SIG-M5 (cell line): ENCODE measurements at regions not wholly inside any gene's neighbourhood (a gene's known extent, or its start where the extent isn't known, plus 50 kb on each side); places are given as distances from the start of the nearest gene placed in this dataset.

ENCODE experiments used
- DNase-seq: peaks from one replicate; lab custom pipeline; 2025; lab: John Stamatoyannopoulos, UW

DNA sequence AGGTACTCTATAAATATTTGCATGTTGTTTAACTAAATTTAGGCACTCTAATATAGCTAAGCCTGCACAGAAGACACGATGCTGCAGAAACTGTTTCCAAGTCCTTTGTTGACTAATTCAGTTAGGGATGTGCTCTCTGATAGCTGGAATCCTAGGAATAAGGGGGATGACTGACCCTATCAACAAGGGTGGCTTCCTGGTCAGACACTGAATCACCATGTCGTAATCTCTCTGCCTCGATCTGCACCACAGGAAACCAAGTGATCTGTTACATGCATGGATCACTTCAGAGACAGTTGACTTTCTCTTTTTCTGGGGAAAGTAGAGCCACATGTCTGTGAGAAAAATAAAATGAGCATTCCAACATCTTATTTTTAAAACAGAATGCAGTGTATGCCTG, 169.1 kb downstream of the GUCY2F start:
- no peak for DNase-seq

- no peak for DNase-seq
Measured at GRCh38 chrX:109310031-109310430, 171.9 kb downstream of the GUCY2F start.

DNA sequence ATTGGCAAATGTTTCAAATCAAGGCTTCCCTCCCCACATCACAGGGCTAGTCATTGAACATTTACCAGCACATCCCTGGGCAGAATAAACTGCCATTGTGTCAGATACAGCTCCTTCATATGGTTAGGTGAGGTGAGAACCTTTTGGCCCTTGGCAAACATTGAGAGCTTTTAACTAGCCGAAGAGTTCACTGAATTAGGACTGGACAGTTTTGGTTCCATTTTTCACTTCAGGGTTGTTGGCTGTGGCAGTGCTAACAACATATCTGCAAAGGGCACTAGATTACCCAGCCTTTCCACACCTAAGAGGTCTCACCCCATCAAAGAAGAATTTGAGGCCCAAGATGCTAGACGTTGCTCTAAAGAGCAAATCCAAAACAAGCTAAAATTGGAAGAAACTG, 180.7 kb downstream of the GUCY2F start:
- DNase-seq: no peak

GRCh38 chrX:109300415-109300814, 181.5 kb downstream of the GUCY2F start:
- no peak for DNase-seq

DNA sequence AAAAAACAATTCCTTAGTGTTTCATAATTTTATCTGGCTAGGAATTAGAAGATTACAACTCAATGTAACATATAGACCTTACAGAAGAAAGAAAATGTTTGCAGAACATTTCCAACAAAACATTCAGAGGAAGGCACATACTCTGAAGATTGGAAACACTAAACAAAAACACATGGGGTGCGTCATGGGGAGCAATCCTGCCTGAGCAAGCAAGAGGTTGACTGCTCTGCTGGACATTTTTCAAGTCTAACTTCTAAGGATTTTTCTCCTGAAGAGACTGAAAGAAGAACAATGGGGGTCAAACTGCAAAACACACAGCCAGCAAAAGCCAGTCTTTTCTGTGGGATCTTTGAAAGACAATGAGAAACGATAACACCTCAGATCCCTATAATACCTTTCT, 182.8 kb downstream of the GUCY2F start:
- no peak for DNase-seq

GRCh38 chrX:109294097-109294814, 187.6 kb downstream of the GUCY2F start:
- DNase-seq: no peak

DNA sequence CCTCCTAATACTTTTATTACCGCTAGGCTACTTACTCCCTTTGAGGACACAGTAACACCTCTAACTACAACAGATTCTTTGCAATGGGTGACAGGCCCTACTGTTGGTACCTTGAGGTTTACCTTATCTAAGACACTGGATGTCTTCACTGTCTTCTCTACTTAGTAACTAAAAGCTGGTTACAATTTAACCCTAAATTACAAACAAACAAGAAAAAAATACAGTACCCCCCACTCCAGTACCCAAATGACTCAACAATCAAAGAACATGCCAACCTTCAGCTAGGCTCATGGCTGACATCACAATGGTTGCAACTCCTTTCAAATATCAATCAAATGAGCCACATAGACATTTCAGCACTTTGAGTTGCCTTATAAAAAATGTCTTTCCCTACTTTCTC, 198.0 kb downstream of the GUCY2F start:
- no peak for DNase-seq

- DNase-seq: no peak
Measured at GRCh38 chrX:109281483-109282275, 200.2 kb downstream of the GUCY2F start.

DNA sequence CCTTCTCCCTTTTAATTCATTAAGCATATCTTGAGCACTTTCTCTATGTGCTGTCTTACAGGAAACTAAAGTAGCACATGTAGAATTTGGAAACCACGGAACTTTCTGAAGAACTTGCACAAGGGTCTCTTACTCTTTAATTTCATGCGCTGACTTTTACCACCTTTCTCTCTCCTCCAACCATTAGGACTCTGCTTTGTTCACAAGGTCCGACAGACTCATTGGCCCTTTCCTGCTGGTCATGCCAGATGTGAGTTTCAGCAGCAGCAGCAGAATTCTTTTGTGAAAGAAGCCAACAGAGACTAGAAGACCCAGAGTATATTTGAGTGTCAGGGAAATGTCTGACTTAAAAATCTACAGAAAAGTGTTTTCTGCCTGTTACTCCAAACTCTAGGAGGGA, 207.1 kb downstream of the GUCY2F start:
- no peak for DNase-seq

- DNase-seq: peak; percentile 41
Measured at GRCh38 chrX:109270580-109271484, 211.1 kb downstream of the GUCY2F start.

DNA sequence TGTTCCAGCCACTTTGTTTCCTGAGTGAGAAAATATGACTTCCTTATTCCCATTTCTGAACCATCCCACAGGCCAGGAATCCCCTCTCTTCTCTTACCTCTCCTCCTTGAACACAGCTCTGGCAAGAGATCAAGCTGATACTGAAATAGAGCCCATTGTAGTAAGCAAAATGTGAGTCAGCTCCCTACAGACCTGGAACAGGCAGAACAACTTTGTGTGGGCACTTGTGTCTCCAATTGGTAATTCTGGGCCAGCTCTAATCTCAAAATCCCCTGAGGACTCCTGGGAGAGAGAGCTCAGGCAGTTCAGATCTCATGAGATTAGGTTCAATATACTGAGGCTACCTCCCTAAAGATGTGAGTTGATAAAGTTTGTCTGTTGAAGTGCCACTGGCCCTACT, 213.5 kb downstream of the GUCY2F start:
- DNase-seq: no peak

- DNase-seq: no peak
Measured at GRCh38 chrX:109266034-109266433, 215.9 kb downstream of the GUCY2F start.

- DNase-seq: no peak
Measured at GRCh38 chrX:109264878-109265277, 217.0 kb downstream of the GUCY2F start.

DNA sequence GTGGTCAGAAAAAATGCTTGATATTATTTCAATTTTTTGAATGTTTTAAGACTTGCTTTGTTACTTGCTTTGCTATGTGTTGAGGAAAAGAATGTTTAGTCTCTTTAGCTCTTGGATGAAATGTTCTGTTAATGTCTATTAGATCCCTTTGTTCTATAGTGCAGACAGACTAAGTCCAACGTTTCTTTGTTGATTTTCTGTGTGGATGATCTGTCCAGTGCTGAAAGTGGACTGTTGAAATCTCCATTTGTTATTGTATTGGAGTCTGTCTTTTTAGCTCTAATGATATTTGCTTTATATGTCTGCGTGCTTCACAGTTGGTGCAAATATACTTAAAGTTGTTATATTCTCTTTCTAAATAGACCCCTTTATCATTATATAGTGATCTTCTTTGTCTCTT, 220.6 kb downstream of the GUCY2F start:
- DNase-seq: no peak

DNA sequence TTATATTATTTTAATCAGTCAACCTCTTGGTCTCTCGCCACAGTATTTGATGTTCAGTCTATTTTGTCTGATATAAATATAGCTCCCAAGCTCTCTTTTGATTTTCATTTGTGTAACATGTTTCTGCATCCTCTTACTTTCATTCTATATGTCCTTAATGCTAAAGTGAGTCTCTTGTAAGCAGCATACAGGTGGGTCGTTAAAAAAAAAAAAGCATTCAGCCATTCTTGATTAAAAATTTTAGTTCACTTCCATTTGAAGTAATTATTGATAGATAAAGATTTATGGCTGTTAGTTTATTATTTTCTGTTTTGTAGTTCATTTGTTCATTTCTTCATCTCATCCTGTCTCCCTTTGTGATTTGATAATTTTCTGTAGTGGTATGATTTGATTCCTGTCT, 229.1 kb downstream of the GUCY2F start:
- DNase-seq: no peak

- DNase-seq: no peak
Measured at GRCh38 chrX:109218761-109219160, 263.1 kb downstream of the GUCY2F start.

DNA sequence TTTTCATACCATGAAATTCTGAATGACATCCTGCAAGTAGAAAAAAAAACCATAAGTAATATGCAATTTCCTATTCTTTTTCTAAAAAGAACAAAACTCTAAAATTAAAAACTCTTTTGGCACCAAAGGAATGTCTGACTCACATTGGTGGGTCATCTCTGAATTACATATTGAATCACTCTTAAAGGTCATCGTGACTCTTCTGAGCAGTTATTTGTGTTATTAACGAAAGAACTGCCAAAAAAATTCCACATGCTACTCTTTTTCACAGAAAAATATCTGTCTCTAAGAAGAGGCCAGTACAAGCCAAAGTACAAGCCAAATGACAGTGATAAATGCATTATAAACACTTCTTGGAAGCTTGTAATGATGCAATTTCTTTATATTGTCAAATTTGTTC, 282.2 kb downstream of the GUCY2F start:
- no peak for DNase-seq

DNA sequence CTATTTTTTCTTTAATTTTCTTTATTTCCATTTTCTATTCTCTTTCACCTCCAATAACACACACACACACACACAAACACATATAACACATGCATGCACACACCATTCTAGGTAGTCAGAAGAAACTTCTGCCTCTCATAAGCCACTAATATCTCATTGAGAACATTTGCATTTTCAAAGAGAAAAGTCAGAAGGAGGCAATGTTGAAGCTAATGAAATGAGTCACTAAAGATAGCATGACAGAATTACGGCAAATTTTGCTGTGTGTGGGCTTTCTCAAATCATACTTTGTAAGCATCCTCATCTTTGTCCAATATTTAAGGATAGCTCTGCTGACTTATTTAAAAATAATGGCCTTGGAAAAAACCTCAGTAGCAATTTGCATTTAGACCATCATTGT, 291.3 kb downstream of the GUCY2F start:
- DNase-seq: no peak

DNA sequence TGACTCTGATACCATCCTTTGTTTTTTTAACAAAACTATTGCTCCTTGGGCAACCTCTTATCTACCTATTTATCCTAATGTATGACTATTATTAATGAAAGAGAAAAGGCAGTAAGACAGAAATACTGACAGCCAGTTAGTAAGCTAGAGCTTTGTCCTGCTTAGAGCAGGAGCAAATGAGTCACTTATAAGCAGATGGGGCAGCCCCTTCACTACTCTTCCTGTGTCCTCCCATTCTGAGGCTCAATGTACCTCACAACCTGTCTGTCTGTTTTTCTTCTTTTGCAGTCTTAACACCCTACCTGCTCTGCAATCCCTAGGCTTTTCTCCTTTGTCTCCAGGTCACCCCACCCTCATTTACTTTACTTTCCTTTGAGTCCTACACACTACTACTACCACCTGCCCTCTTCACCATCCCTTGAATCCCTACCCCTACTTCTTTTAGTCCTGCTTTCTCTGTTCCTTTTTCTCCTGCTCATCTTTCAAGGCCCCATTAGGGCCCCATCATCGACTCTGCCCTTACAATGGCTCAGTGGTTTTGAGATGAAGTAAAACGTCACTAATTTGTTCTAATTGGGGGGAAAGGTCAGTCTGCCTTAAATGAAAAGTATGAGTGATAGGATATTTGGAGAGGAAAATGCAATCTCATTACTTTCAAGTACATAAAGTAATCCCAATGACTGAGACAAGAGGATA, 294.3 kb downstream of the GUCY2F start:
- DNase-seq: no peak

DNA sequence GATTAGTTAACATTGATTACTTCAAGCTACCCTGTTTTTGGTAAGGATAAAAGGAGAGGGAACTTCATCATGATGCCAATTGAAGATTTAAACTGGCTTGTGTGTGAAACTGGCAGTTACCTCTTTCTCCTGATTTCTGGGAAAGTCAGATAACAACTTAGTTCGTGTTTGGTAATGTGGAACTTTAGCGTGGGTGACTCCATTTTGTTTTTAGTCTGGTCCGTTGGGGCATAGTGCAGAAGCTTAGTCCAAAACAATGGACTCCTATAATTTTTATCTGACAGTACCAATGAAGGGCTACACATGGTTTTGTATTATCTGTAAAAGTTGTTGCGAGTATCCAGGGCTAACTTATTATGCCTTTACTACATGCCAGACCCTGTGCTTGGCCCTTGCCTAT, 294.9 kb downstream of the GUCY2F start:
- DNase-seq: no peak

DNA sequence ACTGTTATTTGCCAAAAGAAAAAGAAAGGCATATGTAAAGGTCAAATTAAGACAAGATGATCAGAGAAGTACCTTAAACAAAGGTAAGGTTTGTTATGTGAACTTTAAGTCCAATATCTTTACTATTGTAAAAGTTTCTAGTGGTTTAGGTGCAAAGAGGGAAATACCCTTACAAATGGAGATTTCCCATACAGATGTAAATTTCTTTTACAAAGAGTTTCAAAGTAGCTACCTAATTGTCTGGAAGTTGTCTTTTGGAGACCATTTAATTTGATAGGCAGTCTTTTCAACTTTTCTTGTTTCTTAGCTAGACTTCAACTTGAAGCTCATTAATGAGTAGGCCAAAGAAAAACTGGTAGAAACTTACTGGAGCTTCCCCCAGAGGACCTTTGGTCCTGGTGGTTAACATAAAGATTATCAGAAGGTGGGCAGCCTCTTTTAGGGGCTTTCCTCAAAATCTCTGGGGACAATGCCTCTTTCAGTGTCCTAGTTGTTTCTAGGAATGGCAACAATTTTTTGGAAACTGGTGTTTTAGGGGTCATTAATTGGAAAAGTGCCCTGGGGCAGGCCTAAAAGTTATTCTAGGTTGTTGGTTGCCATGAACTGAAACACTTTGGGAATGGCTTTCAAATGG, 297.3 kb downstream of the GUCY2F start:
- DNase-seq: no peak
